ENCODE measurements at regions not wholly inside any gene's neighbourhood (a gene's known extent, or its start where the extent isn't known, plus 50 kb on each side); places are given as distances from the start of the nearest gene placed in this dataset.

DNA sequence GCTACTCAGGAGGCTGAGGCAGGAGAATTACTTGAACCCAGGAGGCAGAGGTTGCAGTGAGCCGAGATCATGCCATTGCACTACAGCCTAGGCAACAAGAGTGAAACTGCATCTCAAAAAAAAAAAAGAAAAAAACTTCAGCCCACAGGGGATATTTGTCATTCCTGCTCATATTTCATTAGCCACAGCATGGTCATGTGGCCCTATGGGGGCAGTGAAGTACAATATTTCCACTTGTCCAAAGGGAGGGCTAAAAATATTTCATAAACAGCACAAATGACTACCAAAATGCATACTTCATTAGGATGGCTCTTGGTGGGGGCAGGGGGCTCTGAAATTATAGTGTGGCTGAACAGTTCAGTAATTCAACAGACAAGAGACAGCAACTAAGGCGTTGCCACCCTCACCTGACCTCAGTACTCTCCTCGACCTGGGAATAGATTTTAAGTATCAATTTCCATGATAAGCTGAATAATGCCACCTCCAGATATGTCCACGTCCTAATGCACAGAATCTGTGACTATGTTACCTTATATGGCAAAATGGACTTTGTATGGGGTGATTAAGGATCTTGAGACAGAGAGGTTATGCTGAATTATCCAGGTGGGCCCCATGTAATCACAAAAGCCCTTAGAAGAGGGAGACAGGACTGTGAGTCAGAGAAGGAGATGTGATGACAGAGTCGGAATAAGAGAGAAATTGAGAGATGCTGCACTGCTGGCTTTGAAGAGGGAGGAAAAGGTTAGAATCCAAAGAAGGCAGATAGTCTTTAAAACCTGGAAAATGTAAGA is 158.2 kb upstream of the CRIM1 start:
- no peak for TF ChIP-seq EZH2phosphoT487 (IDR thresholded peaks at IDR 0.05; ENCODE audit: borderline replicate concordance, low read length)
- TF ChIP-seq, protein P1, sequence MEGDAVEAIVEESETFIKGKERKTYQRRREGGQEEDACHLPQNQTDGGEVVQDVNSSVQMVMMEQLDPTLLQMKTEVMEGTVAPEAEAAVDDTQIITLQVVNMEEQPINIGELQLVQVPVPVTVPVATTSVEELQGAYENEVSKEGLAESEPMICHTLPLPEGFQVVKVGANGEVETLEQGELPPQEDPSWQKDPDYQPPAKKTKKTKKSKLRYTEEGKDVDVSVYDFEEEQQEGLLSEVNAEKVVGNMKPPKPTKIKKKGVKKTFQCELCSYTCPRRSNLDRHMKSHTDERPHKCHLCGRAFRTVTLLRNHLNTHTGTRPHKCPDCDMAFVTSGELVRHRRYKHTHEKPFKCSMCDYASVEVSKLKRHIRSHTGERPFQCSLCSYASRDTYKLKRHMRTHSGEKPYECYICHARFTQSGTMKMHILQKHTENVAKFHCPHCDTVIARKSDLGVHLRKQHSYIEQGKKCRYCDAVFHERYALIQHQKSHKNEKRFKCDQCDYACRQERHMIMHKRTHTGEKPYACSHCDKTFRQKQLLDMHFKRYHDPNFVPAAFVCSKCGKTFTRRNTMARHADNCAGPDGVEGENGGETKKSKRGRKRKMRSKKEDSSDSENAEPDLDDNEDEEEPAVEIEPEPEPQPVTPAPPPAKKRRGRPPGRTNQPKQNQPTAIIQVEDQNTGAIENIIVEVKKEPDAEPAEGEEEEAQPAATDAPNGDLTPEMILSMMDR (IDR thresholded peaks at IDR 0.05; ENCODE audit: low read depth, low read length, poor library complexity, severe bottlenecking): no peak
- Histone ChIP-seq H3K79me2 (ENCODE audit: control insufficient read depth, low read length) (no peaks in the 10 kb centered on the region), H3K4me1 (ENCODE audit: control insufficient read depth, low read length) (no peaks in the 10 kb centered on the region), H3K27ac (ENCODE audit: low read depth, low read length) (no peak overlapping the region), H3K9me3 (ENCODE audit: control insufficient read depth, insufficient read depth, low read length) (no peaks in the 10 kb centered on the region), H4K20me1 (ENCODE audit: control insufficient read depth, insufficient read depth, low read depth, low read length) (no peaks in the 10 kb centered on the region), H3K9me2 (replicated peaks; ENCODE audit: control insufficient read depth, low read length) (no peaks in the 10 kb centered on the region), H3K27me3 (ENCODE audit: control insufficient read depth, low read length) (no peaks in the 10 kb centered on the region), H3K36me3 (ENCODE audit: control insufficient read depth, low read length) (no peaks in the 10 kb centered on the region), H3K4me3 (ENCODE audit: low read length) (no peak overlapping the region), H3F3A (ENCODE audit: control insufficient read depth, insufficient read depth) (no peaks in the 10 kb centered on the region), H3K4me2 (ENCODE audit: low read length) (no peak overlapping the region)

DNA sequence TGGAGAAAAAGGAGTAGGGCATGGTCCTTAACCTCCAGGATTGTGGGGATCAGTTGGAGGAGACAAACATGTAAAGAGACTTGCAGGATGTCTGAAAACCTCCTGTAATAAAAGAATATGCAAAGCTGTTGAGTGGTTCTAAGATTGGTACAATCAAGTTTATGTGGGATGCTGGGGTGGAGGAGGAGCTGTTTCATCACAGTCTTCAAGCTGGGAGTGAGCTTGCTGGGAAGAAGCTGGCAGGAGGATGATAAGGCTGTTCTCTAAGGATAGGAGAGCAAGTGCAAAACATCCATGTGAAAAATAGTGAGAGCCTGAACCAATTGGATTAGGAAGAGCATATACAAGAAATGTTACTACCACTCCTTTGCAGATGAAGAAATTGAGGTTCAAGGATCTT is 161.9 kb upstream of the CRIM1 start:
- no peaks in the 10 kb centered on the region for H3K27me3 ChIP-seq (ENCODE audit: control insufficient read depth, low read length)
- no peak overlapping the region for H3K27ac ChIP-seq (ENCODE audit: low read depth, low read length)
- H3K79me2 ChIP-seq (ENCODE audit: control insufficient read depth, low read length): no peaks in the 10 kb centered on the region
- no peaks in the 10 kb centered on the region for H4K20me1 ChIP-seq (ENCODE audit: control insufficient read depth, insufficient read depth, low read depth, low read length)
- H3K9me3 ChIP-seq (ENCODE audit: control insufficient read depth, insufficient read depth, low read length): no peaks in the 10 kb centered on the region
- no peak overlapping the region for H3K4me3 ChIP-seq (ENCODE audit: low read length)
- no peaks in the 10 kb centered on the region for H3K4me1 ChIP-seq (ENCODE audit: control insufficient read depth, low read length)
- H3K4me2 ChIP-seq (ENCODE audit: low read length): no peak overlapping the region
- H3F3A ChIP-seq (ENCODE audit: control insufficient read depth, insufficient read depth): no peaks in the 10 kb centered on the region
- no peaks in the 10 kb centered on the region for H3K36me3 ChIP-seq (ENCODE audit: control insufficient read depth, low read length)
- TF ChIP-seq EZH2phosphoT487 (IDR thresholded peaks at IDR 0.05; ENCODE audit: borderline replicate concordance, low read length): no peak
- TF ChIP-seq, protein P1 (IDR thresholded peaks at IDR 0.05; ENCODE audit: low read depth, low read length, poor library complexity, severe bottlenecking): no peak
- no peaks in the 10 kb centered on the region for H3K9me2 ChIP-seq (replicated peaks; ENCODE audit: control insufficient read depth, low read length)

DNA sequence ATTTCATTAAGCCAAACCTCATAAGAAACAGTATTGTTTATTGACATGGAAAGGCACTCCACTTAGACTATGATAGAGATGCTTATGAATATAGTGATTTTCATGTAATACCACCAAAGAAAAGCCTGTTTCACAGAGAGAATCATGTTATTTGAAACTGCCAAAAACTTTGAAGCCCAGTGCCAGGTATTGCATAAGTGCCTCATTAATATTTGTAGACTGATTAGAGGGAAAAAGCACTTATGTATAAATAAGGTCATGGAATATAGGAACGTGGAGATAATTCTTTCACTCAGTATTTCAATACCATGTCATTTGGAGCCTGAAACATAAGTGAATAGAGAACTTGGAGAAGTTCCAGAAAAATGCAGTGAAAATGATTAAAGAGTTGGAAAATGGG is 162.6 kb upstream of the CRIM1 start:
- H3K4me3 ChIP-seq (ENCODE audit: low read length): no peak overlapping the region
- H3K4me2 ChIP-seq (ENCODE audit: low read length): no peak overlapping the region
- no peak overlapping the region for H3K27ac ChIP-seq (ENCODE audit: low read depth, low read length)
- H3K9me2 ChIP-seq (replicated peaks; ENCODE audit: control insufficient read depth, low read length): no peaks in the 10 kb centered on the region
- TF ChIP-seq, protein P1 (IDR thresholded peaks at IDR 0.05; ENCODE audit: low read depth, low read length, poor library complexity, severe bottlenecking): no peak
- TF ChIP-seq EZH2phosphoT487 (IDR thresholded peaks at IDR 0.05; ENCODE audit: borderline replicate concordance, low read length): no peak
- no peaks in the 10 kb centered on the region for H4K20me1 ChIP-seq (ENCODE audit: control insufficient read depth, insufficient read depth, low read depth, low read length)
- no peaks in the 10 kb centered on the region for H3K79me2 ChIP-seq (ENCODE audit: control insufficient read depth, low read length)
- no peaks in the 10 kb centered on the region for H3F3A ChIP-seq (ENCODE audit: control insufficient read depth, insufficient read depth)
- no peaks in the 10 kb centered on the region for H3K9me3 ChIP-seq (ENCODE audit: control insufficient read depth, insufficient read depth, low read length)
- no peaks in the 10 kb centered on the region for H3K27me3 ChIP-seq (ENCODE audit: control insufficient read depth, low read length)
- H3K36me3 ChIP-seq (ENCODE audit: control insufficient read depth, low read length): no peaks in the 10 kb centered on the region
- no peaks in the 10 kb centered on the region for H3K4me1 ChIP-seq (ENCODE audit: control insufficient read depth, low read length)
